GM12865 (cell line): ENCODE measurements at regions not wholly inside any gene's neighbourhood (a gene's known extent, or its start where the extent isn't known, plus 50 kb on each side); places are given as distances from the start of the nearest gene placed in this dataset.

Experiments
- DNase-seq: peaks from one replicate; pipeline ENCODE4 v3.0.0; 2010; ENCODE audit warnings: low read depth
- H3K4me3 ChIP-seq: 2 replicates; pipeline ENCODE4 v1.5.1; 2011; ENCODE audit warnings: mild to moderate bottlenecking, low read depth, low read length, control low read depth
- TF ChIP-seq, protein P1 (sequence below): IDR thresholded peaks from 2 replicates; pipeline ENCODE4 v1.5.1; 2011; ENCODE audit warnings: low read length, control low read depth, low read depth, inconsistent platforms; ENCODE audit not compliant: insufficient read depth; ENCODE audit errors: missing control alignments

- H3K4me3 ChIP-seq: no peak overlapping the region
- DNase-seq: no peak
- TF ChIP-seq, protein P1, sequence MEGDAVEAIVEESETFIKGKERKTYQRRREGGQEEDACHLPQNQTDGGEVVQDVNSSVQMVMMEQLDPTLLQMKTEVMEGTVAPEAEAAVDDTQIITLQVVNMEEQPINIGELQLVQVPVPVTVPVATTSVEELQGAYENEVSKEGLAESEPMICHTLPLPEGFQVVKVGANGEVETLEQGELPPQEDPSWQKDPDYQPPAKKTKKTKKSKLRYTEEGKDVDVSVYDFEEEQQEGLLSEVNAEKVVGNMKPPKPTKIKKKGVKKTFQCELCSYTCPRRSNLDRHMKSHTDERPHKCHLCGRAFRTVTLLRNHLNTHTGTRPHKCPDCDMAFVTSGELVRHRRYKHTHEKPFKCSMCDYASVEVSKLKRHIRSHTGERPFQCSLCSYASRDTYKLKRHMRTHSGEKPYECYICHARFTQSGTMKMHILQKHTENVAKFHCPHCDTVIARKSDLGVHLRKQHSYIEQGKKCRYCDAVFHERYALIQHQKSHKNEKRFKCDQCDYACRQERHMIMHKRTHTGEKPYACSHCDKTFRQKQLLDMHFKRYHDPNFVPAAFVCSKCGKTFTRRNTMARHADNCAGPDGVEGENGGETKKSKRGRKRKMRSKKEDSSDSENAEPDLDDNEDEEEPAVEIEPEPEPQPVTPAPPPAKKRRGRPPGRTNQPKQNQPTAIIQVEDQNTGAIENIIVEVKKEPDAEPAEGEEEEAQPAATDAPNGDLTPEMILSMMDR: no peak
Observed at GRCh38 chr3:24968036-24968435, 460.0 kb upstream of the RARB start.

DNA sequence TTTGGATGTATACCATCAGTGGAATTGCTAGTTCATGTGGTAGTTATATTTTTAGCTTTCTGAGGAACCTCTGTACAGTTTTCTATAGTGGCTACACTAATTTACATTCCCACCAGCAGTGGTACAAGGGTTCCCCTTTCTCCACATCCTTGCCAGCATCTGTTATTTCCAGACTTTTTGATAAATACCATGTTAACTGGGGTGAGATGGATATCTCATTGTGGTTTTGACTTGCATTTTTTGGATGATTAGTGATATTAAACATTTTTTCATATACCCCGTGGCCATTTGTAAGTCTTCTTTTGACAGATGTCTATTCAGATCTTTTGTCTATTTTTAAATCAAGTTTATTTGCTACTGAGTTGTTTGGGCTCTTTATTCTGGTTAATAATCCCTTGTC, 455.6 kb upstream of the RARB start:
- TF ChIP-seq, protein P1: no peak
- DNase-seq: no peak
- no peak overlapping the region for H3K4me3 ChIP-seq

DNA sequence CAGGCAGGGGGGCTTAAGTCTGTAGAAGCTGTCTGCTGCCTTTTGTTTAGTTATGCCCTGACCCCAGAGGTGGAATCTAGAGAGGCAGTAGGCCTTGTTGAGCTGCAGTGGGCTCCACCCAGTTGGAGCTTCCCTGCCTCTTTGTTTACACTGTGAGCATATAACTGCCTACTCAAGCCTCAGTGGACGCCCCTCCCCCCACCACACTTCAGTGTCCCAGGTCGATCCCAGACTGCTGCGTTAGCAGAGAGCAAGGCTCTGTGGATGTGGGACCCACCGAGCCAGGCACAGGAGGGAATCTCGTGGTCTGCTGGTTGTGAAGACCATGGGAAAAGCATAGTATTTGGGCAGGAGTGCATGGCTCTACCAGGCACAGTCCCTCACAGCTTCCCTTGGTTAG, 446.8 kb upstream of the RARB start:
- no peak for DNase-seq
- no peak overlapping the region for H3K4me3 ChIP-seq
- TF ChIP-seq, protein P1: no peak

GRCh38 chr3:24981924-24982323, 446.1 kb upstream of the RARB start:
- DNase-seq: no peak
- H3K4me3 ChIP-seq: no peak overlapping the region
- TF ChIP-seq, protein P1: no peak

GRCh38 chr3:24985668-24986067, 442.4 kb upstream of the RARB start:
- TF ChIP-seq, protein P1: no peak
- DNase-seq: no peak
- no peak overlapping the region for H3K4me3 ChIP-seq

- no peak overlapping the region for H3K4me3 ChIP-seq
- no peak for DNase-seq
- TF ChIP-seq, protein P1: no peak
Observed at GRCh38 chr3:24986612-24987011, 441.5 kb upstream of the RARB start.

DNA sequence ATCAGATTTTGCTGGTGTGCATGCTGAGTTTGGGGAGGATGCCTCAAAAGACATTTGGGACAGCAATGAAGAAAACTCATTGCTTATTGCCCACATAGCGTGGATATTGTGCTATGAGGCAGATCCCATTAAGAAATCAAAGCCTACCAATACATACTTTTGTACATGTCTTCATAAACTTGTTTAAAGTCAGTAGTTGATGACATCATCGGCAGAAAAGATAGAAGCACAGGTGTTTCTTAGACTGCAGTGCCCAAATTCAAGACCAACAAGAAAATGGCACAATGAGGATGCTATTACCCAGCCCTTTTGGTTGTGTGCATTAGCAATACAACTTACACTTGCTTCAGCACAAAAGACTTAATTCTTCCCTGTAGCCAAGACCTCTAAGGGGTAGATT, 428.7 kb upstream of the RARB start:
- H3K4me3 ChIP-seq: no peak overlapping the region
- no peak for DNase-seq
- TF ChIP-seq, protein P1: no peak
